CD4-positive, alpha-beta T cell treated with Interleukin-15 for 4 hours (primary cell): ENCODE measurements at regions not wholly inside any gene's neighbourhood (a gene's known extent, or its start where the extent isn't known, plus 50 kb on each side); places are given as distances from the start of the nearest gene placed in this dataset.

Source experiments
- DNase-seq: peaks from one replicate; pipeline ENCODE4 v3.0.0-alpha.2; 2020; ENCODE audit warnings: low spot score

DNA sequence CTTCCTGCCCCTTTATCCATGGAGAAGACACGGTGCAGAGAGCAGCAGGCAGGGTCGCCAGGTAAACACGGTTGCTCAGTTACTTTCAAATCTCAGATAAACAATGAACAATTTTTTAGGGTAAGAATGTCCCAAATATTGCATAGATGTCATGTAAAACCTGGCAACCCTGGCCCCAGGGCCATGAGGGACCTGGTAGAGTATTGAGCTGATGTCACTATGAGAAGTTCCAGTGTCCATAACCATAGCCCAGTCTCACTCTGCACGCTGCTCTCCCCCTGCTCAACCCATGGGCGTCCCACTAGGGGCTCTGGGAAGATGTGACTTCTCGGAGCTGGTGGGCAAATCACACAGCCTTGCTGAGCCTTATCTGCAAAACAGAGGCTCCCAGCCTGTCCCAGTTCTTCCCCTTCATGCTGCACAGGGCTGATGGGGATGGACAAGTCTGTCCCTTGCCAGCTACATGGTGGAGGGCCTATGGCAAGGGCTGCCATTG, 71.3 kb upstream of the TOP1 start:
- no peak for DNase-seq

DNA sequence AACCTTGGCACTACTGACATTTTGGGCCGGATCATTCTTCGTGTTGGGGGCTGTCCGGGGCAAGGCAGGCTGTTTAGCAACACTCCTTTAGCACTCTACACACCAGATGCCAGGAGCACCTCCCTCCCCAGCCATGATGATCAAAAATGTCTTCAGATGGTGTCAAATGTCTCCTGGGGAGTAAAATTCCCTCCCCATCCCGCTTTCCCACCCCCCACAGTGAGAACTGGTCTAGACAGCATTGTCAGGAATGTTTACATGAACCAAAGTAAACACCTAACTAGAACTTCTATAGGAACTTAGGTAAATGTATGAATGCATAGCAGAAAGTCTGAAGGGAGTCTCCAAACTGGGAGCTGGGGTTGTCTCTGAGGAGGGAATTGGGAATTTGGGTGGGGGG, 70.0 kb upstream of the TOP1 start:
- no peak for DNase-seq

DNA sequence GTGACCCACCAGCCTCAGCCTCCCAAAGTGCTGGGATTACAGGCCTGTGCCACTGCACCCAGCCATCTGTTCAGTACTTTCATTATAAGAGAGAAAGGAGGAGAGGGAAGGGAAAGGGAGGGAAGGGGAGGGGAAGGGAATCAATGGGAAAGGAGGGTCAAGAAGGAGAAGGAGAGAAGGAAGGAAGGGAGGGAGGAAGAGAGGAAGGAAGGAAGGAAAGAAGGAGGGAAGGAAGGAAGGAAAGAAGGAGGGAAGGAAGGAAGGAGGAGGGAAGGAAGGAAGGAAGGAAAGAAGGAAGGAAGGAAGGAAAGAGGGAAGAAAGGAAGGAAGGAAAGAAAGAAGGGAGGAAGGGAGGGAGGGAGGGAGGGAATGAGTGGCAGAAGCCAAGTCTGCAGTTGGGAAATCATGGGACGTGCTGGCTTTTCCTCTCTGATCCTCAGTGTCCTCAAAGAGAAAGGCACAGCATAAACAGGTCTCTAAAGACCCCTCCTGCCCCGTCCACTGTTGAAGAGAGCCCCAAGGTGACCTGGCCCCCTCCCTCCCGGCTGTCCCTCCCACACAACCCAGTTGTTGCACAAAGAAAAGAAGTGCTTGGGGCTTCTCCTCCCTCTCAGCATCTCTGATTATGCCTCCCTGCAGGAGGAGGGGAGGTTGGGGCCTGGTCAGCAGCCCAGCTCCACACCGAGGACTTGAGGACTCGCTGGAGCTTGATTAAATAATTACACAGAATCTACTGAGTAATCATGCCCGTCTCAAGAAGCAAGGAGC, 69.1 kb upstream of the TOP1 start:
- DNase-seq: no peak

DNA sequence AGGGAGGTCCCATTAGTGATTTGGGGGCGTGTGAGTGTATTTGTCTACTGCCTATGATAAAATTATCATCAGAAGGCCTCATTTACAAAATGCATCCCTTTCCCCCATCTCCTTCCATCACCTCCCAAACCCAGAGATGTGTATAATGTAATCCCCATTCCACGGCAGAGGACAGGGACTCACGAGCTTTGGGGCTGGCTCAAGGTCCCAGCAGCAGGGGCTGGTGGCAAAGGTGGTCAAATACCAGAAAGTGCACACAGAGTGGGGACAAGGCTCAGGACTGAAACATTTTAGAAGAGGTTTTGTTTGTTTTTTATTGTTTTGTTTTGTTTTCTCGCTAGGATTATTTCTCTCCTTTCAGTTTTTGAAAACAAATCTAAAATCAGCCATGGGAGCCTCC, 68.5 kb upstream of the TOP1 start:
- no peak for DNase-seq

GRCh38 chr20:40960521-40960956, 68.1 kb upstream of the TOP1 start:
- no peak for DNase-seq

DNA sequence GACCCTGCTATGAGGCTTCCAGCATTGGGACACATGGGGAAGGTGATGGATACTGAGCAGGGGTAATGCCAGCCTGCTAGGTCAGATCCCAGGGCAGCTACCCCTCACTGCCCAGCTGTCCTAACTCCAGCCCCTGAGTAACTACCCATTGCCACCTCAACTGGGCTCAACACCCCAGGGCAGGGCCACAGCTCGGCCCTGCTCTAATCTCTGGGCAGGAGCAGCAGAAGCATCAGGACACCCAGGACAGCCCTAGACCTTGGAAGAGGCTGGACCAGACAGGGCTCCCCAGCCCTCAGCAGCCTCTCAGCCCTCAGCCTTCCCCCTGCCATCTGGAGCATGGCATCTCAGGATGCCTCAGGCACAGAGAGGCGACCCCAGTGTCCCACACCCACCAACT, 67.4 kb upstream of the TOP1 start:
- no peak for DNase-seq

DNA sequence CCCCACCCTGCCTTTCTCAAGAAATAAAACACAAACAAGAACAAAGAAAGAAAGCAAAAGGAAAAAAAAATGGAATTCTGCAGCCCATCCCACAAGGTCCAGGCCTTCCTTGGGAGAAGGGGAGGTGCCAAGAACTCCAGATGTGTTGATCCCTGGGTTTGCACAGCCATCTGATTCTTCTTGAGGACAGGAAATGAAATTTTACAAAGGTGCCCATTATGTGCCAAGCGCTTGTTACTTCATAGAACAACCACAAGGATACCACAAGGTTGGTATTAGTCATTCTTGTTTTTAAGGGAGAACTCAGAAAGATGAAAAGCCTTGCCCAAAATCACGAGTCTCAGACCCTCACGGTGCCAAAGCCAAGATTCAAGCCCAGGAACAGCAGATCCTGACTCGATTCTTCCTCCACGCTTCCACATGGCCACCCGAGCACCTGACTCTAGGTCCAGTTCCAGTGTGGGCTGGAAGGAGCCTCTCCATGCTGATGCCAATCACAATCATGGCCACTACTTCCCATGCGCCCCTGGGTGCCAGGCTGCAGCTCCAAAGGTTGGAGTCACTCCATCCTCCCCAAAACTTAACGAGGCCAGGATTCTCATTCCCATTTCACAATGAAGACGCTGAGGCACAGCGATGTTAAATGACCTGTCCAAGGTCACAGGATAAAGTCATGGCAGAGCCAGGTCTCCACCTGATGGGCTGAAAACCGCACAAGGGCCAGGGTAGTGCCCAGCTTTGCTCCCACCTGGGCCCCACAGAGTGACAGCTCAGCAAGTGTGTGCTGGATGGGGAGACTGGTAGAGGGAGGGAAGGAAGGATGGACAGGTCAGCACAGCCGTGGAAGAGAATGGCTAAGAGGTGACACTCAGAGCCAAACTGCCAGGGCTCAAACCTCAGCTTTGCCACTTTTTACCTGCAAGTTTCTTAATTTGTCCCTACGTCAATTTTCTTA, 66.7 kb upstream of the TOP1 start:
- no peak for DNase-seq

DNA sequence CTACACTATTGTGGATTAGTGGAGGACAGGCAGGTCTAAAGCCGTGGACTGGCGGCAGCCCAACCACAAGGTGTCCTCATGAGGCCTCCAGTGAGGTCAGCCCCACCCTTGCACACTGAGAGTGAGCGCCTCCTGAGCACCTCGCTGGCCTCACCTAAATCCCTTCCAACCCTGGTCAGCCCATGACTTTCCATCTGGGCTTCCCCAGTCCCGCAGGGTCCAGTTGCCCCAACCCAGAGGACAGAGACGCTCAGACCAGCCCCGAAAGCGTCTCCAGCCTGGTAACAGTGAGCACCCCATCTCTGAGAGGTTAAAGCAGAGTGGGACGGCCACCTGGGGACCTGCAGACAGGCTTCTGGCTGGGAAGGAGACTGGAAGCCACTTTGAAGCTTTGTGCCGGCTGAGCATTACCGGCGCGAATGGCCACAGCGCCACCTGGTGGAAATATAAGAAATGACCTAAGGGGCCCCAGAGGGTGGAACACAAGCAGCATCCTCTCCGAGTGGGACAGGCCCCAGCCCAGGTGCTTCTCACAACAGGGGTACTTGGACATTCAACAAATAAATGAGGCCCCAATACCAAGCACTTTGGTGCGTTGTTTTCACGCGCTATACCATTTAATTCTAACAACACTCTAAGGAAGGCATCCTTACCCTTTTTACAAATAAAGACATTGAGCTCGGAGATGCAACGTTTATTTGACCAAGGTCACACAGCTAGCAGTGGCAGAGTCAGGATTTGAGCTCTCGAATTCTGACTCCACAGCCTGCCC, 65.7 kb upstream of the TOP1 start:
- peak; percentile 77 for DNase-seq

- no peak for DNase-seq
These were observed 65.1 kb upstream of the TOP1 start for GRCh38 chr20:40963505-40963845.

DNA sequence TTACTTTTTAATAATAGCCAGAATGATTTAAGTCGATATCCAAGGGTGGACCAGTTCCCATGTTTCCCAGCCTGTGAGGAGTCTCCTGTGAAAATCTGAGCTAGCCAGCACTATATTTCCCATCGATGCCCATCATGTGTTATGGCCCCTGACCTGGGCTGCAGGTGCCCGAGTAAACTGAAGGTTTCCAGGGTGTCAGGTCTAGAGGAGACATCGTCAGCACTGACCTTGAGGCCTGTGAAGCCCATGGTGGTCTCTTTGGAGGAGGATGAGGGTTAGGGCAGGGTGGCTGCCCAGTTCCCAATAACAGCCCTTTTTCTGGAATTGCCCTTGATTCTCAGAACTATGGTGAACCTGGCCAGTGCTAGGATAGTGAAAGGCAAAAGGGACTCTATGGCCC, 63.0 kb upstream of the TOP1 start:
- DNase-seq: no peak

DNA sequence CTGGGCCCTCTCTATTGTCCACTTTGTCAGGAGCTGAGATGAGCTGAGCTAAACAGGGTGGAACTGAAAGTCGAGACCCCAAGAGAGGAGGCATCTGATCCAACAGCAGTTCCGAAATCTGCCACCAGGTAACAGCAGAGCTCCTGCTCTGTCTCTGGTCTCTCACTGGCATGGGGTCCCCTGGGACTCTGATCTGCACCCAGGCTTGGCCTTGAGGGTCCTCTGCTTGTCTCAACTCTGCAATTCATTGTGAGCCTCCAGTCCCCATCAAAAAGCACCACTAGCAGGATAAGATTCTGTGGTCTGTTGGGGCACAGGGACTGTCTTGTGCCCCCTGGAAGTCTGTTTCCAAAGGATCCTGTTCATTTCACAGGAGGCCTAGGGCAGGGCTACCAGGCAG, 62.5 kb upstream of the TOP1 start:
- DNase-seq: no peak

DNA sequence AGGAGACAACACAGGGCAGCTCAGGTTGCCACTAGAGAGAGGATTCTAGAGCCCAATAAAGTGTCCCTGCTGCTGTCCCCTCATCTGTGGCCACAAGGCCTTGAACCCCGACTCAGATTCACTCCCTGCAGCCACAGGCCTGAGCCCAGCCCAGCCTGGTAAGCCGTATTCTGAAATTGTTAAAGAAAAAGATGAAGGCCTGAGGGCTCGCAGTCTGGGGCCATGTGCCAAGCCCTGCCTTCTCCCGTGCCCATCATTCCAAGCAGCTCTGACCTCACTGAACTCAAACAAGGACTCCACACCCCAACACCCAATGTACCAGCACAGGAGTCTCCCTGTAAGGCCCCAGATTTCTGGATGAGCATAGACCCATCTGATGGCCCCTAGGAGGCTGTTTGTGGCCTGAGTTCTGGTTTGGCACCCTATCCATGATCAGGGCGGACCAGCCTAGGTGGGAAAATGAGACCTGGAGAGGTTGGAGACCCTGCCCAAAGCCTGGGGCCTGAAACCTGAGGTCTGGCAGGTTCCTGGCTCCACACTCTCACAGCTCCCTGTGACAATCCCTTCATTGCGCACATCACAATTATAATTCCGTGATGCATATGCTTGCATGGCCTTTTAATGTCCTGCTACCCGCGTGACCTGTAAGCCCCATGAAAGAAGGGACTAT, 62.0 kb upstream of the TOP1 start:
- DNase-seq: no peak

- no peak for DNase-seq
These were observed 60.9 kb upstream of the TOP1 start for GRCh38 chr20:40967700-40968099.

- DNase-seq: peak; percentile 87
These were observed 59.6 kb upstream of the TOP1 start for GRCh38 chr20:40968816-40969562.

DNA sequence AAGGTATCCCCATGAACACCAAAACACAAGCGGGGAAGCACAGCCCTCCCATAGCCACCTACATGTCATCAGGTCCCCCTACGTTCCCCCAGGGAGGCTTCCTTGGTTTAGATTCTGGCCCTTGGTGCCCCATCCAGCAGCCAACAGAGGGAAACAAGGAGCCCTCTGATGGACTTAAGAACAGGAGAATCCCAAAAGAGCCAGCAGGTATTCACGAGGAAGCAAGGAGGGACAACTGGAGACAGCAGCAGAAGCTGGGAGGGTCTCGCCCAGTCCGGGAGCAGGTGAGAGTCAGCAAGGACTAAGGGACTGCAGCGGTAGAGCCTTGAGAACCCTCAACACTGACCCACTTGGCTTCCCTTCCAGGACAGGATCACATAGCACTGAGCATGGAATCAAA, 58.4 kb upstream of the TOP1 start:
- no peak for DNase-seq

DNA sequence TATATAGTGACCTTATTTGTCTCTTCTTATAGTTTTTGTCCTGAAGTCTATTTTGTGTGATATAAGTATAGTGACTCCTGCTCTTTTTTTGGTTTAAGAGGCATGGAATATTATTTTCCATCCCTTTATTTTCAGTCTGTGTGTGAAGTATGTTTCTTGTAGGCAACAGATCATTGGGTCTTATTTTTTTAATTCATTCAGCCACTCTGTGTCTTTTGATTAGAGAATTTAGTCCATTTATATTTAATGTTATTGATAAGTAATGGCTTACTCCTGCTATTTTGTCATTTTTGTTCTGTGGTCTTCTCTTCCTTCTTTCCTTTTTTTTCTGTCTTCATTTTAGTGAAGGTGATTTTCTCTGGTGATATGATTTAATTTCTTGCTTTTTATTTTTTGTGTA, 51.4 kb upstream of the TOP1 start:
- no peak for DNase-seq

- DNase-seq: no peak
These were observed 49.9 kb upstream of the TOP1 start for GRCh38 chr20:40978761-40979160.
